Upper lobe of left lung (tissue), 6 donors: ENCODE measurements at regions not wholly inside any gene's neighbourhood (a gene's known extent, or its start where the extent isn't known, plus 50 kb on each side); places are given as distances from the start of the nearest gene placed in this dataset.

Source experiments
- ATAC-seq, 2 donors: fragments of 200-7000 bp; cut with Tn5 transposase; one replicate each; pipeline ENCODE4 v1.9.1; 2022; ENCODE audit warnings: mild to moderate bottlenecking in 2 of 2, moderate library complexity in 2 of 2; ENCODE audit not compliant: low FRiP score in 2 of 2
- DNase-seq, 2 donors: peaks; one replicate each; pipeline ENCODE4 v3.0.0-alpha.2; 2019 to 2020
- H3K27ac ChIP-seq, 4 donors: fragments of 200-600 bp; sonication (generic); one replicate each; pipeline ENCODE4 v1.5.1; 2016 to 2019
- H3K27me3 ChIP-seq, 4 donors: fragments of 200-600 bp; sonication (generic); one replicate each; pipeline ENCODE4 v1.5.1; 2017 to 2019
- H3K36me3 ChIP-seq, 4 donors: fragments of 200-600 bp; sonication (generic); one replicate each; pipeline ENCODE4 v1.5.1; 2016 to 2019
- H3K4me1 ChIP-seq, 4 donors: fragments of 200-600 bp; sonication (generic); one replicate each; pipeline ENCODE4 v1.5.1; 2018 to 2019
- H3K4me3 ChIP-seq, 4 donors: fragments of 200-600 bp; sonication (generic); one replicate each; pipeline ENCODE4 v1.5.1; 2017 to 2019; ENCODE audit warnings: mild to moderate bottlenecking in 2 of 4, moderate library complexity in 1 of 4
- H3K9me3 ChIP-seq, 4 donors: fragments of 200-600 bp; sonication (generic); one replicate each; pipeline ENCODE4 v1.5.1; 2018 to 2019
- EP300 ChIP-seq, 4 donors: sonication (generic); formaldehyde crosslinking; IDR thresholded peaks; one replicate each; pipeline ENCODE4 v1.5.1; 2017; ENCODE audit warnings: antibody characterized with exemption in 4 of 4, control low read depth in 2 of 4
- POLR2A ChIP-seq, 4 donors: fragments of 450-650 bp; IDR thresholded peaks; one replicate each; pipeline ENCODE4 v1.5.1; 2016 to 2017; ENCODE audit warnings: antibody characterized with exemption in 4 of 4, mild to moderate bottlenecking in 2 of 4
- POLR2AphosphoS5 ChIP-seq, 2 donors: sonication (generic); formaldehyde crosslinking; IDR thresholded peaks; one replicate each; pipeline ENCODE4 v1.5.1; 2017; ENCODE audit warnings: antibody characterized with exemption in 2 of 2
- WGBS, 2 donors: methylation state at CpG; one replicate each; pipeline ENCODE4 v1.1.5; 2017 to 2018; 5-methylcytosine and 5-hydroxymethylcytosine counted together
- TF ChIP-seq, protein P1 (sequence below), 6 experiments: fragments of 450-650 bp in 4 of 6; fragments of 200-600 bp in 2 of 6; sonication (generic) in 2 of 6; IDR thresholded peaks; one replicate each; pipeline ENCODE4 v1.5.1; 2016 to 2019; ENCODE audit warnings: antibody characterized with exemption in 6 of 6
- donor health status: DM: no; HTN: no; CAD: no; lungs with moderate emphysema.
- donor health status: DM: no; HTN: yes; CAD: no; lungs with severe emphysema.

DNA sequence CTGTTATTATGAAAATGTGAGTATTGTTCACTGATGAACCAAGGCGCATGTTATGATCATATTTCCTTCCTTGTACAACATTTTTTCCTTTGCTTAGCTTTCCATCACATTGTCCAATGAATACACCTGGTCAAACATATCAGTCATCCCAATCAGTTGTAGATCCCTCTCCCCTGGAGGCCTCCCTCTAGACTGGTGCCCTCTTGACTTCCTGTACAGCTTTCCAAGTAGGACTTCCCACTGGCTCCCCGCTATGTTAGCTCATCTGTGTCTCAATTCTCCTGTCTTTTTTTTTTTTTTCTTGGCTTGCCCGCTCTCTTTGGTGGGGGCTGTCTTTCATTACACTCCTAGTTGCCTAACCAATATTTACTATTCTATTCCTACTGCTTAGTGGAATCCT is 214.2 kb upstream of the NPY start:
- DNase-seq (no peak), ATAC-seq (no peak)
- Histone ChIP-seq H3K4me1 (no peaks in the 10 kb centered on the region), H3K27me3 (no peaks in the 10 kb centered on the region), H3K9me3 (no peaks in the 10 kb centered on the region), H3K36me3 (no peaks in the 10 kb centered on the region), H3K27ac (no peak overlapping the region), H3K4me3 (no peak overlapping the region)
- TF ChIP-seq POLR2A (IDR thresholded peaks at IDR 0.05) (no peak), EP300 (IDR thresholded peaks at IDR 0.05) (no peak), POLR2AphosphoS5 (IDR thresholded peaks at IDR 0.05) (no peak)
- TF ChIP-seq, protein P1, sequence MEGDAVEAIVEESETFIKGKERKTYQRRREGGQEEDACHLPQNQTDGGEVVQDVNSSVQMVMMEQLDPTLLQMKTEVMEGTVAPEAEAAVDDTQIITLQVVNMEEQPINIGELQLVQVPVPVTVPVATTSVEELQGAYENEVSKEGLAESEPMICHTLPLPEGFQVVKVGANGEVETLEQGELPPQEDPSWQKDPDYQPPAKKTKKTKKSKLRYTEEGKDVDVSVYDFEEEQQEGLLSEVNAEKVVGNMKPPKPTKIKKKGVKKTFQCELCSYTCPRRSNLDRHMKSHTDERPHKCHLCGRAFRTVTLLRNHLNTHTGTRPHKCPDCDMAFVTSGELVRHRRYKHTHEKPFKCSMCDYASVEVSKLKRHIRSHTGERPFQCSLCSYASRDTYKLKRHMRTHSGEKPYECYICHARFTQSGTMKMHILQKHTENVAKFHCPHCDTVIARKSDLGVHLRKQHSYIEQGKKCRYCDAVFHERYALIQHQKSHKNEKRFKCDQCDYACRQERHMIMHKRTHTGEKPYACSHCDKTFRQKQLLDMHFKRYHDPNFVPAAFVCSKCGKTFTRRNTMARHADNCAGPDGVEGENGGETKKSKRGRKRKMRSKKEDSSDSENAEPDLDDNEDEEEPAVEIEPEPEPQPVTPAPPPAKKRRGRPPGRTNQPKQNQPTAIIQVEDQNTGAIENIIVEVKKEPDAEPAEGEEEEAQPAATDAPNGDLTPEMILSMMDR (IDR thresholded peaks at IDR 0.05): no peak
- 74 to 79% methylated on average over 3 of the region's 3 CpGs for WGBS, 2 donors

DNA sequence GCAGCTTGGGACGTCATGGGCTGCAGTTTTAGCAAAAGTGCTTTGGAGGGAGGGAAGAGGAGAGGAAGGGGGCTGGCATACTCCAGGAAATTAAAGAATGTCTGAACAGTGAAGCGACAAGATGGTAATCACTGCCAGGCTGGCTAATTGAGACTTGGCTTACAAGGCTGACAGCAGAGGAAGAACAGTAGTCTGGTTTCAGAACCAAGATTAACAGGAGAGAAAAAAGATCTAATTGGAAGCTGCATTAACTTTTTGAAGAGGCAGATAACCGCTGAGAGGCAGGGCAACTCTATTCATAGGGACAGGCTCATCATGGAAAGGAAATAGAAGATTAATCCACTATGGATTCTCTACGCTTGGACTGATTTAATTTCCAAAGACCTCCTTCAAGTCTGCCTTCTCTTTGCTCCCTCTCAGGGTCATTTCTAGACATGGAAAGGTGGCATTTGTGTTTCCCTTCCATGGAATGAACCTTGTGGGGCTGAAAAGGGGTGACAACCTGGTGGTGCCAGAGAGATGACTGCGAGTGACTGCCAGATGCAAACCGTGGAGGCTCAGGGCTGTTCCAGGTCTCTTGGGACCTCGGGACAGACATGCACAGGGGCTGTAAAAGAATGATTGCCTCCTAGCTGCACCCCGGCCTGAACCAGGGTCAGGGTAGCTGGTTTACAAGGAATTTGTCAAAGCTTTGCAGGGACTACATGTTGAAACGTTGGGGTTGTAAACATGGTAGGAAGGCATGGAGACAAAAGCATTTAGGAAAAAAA is 210.2 kb upstream of the NPY start:
- Histone ChIP-seq H3K4me1 (no peaks in the 10 kb centered on the region), H3K27ac (no peak overlapping the region), H3K36me3 (no peaks in the 10 kb centered on the region), H3K27me3 (no peaks in the 10 kb centered on the region), H3K9me3 (no peaks in the 10 kb centered on the region), H3K4me3 (no peak overlapping the region)
- no peak for ATAC-seq
- 67 to 74% methylated on average over 9 of the region's 9 CpGs for WGBS, 2 donors
- DNase-seq: no peak
- TF ChIP-seq, protein P1 (IDR thresholded peaks at IDR 0.05): no peak
- TF ChIP-seq POLR2A (IDR thresholded peaks at IDR 0.05) (no peak), POLR2AphosphoS5 (IDR thresholded peaks at IDR 0.05) (no peak), EP300 (IDR thresholded peaks at IDR 0.05) (no peak)

DNA sequence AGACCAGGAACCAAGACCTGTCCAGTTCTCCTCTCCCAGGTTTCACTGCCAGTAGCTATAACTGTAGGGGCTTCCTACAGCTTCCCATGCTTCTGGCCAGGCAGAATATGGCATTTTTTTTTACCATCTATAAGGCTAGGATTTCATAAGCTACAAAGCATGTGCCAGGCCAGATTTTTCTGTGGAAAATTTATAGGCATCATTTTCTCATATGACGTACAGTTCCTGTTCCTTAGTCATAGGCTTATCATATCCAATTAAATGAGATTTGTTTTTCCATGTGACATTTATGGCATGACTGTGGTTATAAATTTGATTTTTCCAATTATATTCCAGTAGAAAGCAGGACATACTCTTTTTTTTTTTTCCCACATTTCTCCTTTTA is 208.6 kb upstream of the NPY start:
- H3K9me3 ChIP-seq: no peaks in the 10 kb centered on the region
- no peaks in the 10 kb centered on the region for H3K27me3 ChIP-seq
- H3K27ac ChIP-seq: no peak overlapping the region
- H3K4me3 ChIP-seq: no peak overlapping the region
- 40 to 90% methylated on average over 1 of the region's 1 CpG for WGBS, 2 donors
- TF ChIP-seq EP300 (IDR thresholded peaks at IDR 0.05) (no peak), POLR2AphosphoS5 (IDR thresholded peaks at IDR 0.05) (no peak), POLR2A (IDR thresholded peaks at IDR 0.05) (no peak)
- TF ChIP-seq, protein P1 (IDR thresholded peaks at IDR 0.05): no peak
- H3K36me3 ChIP-seq: no peaks in the 10 kb centered on the region
- no peak for ATAC-seq
- no peaks in the 10 kb centered on the region for H3K4me1 ChIP-seq
- no peak for DNase-seq

DNA sequence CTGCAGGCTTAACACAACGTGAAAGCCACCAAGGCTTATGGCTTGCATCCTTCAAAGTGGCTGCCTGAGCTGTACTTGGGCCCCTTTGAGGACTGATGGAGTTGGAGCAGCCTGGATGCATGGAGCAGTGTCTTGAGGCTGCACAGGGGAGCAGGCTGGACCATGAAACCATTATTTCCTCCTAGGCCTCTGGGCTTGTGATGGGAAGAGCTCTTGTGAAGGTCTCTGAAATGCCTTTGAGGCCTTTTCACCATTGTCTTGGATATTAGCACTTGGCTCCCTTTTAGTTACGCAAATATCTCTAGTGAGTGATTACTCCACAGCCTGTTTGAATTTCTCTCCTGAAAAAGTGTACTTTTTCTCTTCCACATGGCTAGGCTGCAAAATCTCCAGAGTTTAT is 201.2 kb upstream of the NPY start:
- H3K4me1 ChIP-seq: no peaks in the 10 kb centered on the region
- no peak overlapping the region for H3K27ac ChIP-seq
- ATAC-seq (no peak), DNase-seq (no peak)
- no peaks in the 10 kb centered on the region for H3K27me3 ChIP-seq
- H3K36me3 ChIP-seq: no peaks in the 10 kb centered on the region
- 75 to 85% methylated on average over 1 to 2 of the region's 2 CpGs for WGBS, 2 donors
- H3K4me3 ChIP-seq: no peak overlapping the region
- TF ChIP-seq POLR2AphosphoS5 (IDR thresholded peaks at IDR 0.05) (no peak), POLR2A (IDR thresholded peaks at IDR 0.05) (no peak), EP300 (IDR thresholded peaks at IDR 0.05) (no peak)
- TF ChIP-seq, protein P1 (IDR thresholded peaks at IDR 0.05): no peak
- peaks cover 0 to 10% (median 7%) of the 10 kb centered on the region in 4 donors for H3K9me3 ChIP-seq

DNA sequence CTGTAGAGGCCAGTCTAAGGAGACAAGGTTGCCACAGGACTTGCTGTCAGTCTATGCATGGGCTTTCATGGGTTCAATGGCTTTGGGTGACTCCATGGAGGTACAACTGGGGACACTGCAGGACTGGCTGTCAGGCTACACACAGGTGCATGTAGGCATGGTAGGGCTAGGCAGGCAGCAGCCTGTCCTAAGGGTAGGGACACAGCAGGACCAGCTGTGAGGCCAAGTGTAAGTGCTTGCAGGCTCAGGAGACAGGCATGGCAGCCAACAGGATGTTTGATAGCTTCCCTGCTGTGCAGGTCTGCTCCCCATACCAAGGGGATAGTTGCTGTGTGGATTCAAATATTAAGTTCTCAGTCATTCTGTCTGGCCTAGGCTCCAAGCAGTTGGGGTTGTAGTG is 181.0 kb upstream of the NPY start:
- ATAC-seq: peak in 1 of 2 donors; percentile 53
- Histone ChIP-seq H3K27me3 (no peaks in the 10 kb centered on the region), H3K36me3 (no peaks in the 10 kb centered on the region), H3K4me1 (no peaks in the 10 kb centered on the region), H3K4me3 (no peak overlapping the region), H3K9me3 (peaks cover 0 to 13% (median 5%) of the 10 kb centered on the region in 4 donors), H3K27ac (no peak overlapping the region)
- no peak for DNase-seq
- TF ChIP-seq POLR2A (IDR thresholded peaks at IDR 0.05) (no peak), POLR2AphosphoS5 (IDR thresholded peaks at IDR 0.05) (no peak)
